ENCODE measurements at regions not wholly inside any gene's neighbourhood (a gene's known extent, or its start where the extent isn't known, plus 50 kb on each side); places are given as distances from the start of the nearest gene placed in this dataset.

DNA sequence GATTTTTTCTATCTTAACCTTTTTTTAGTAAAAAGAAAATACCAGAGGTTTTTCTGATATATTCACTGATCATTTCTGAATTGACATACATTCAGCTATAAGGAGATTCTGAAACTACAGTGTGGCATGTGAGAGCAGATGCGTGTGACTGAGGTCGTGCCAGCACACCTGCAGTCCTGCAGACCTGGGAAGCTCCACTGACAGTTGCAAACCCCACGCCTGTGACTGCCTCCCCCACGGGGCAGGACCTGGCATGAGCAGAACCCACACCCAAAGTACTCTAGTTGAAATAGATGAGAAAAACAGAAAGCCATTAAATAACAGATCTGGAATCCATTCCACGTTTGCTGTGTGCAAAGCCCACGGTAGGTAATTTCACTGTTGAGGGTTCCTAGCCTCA is 80.7 kb downstream of the TEX29 start:
- TF ChIP-seq, protein P1, sequence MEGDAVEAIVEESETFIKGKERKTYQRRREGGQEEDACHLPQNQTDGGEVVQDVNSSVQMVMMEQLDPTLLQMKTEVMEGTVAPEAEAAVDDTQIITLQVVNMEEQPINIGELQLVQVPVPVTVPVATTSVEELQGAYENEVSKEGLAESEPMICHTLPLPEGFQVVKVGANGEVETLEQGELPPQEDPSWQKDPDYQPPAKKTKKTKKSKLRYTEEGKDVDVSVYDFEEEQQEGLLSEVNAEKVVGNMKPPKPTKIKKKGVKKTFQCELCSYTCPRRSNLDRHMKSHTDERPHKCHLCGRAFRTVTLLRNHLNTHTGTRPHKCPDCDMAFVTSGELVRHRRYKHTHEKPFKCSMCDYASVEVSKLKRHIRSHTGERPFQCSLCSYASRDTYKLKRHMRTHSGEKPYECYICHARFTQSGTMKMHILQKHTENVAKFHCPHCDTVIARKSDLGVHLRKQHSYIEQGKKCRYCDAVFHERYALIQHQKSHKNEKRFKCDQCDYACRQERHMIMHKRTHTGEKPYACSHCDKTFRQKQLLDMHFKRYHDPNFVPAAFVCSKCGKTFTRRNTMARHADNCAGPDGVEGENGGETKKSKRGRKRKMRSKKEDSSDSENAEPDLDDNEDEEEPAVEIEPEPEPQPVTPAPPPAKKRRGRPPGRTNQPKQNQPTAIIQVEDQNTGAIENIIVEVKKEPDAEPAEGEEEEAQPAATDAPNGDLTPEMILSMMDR (conservative IDR thresholded peaks at IDR 0.05) = no peak
- TF ChIP-seq EZH2 (IDR thresholded peaks at IDR 0.05; ENCODE audit: low read depth) = no peak

All from PC-9 (cell line).